ENCODE measurements at regions not wholly inside any gene's neighbourhood (a gene's known extent, or its start where the extent isn't known, plus 50 kb on each side); places are given as distances from the start of the nearest gene placed in this dataset.

DNA sequence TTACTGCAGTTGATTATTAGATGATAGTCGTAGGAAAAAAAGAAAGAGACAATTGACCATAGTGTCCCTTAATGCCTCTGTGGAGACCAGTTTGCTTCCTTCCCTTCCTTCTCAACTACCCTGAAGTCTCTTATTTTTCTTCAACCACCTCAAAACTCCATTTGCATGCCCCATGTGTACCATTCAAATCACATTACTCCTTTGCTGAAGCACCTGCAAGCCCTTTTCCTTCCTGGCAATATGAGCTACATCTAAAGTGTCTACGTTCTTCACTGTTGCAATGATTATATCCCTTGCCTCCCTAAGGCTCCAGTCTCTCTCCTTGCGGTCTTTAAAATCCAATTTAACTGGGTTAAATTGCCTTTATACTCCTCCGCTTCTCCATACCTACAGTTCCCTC is 867.4 kb upstream of the API5 start:
- H3K36me3 Mint-ChIP-seq (ENCODE audit: low read depth), result no peaks in the 10 kb centered on the region
- intact Hi-C loops (cut with micrococcal nuclease), result loop anchor here (10.0 kb wide), 1 partner anchor 60 kb away; no protein-coding TSS in a partner anchor
- TF ChIP-seq, protein P1, sequence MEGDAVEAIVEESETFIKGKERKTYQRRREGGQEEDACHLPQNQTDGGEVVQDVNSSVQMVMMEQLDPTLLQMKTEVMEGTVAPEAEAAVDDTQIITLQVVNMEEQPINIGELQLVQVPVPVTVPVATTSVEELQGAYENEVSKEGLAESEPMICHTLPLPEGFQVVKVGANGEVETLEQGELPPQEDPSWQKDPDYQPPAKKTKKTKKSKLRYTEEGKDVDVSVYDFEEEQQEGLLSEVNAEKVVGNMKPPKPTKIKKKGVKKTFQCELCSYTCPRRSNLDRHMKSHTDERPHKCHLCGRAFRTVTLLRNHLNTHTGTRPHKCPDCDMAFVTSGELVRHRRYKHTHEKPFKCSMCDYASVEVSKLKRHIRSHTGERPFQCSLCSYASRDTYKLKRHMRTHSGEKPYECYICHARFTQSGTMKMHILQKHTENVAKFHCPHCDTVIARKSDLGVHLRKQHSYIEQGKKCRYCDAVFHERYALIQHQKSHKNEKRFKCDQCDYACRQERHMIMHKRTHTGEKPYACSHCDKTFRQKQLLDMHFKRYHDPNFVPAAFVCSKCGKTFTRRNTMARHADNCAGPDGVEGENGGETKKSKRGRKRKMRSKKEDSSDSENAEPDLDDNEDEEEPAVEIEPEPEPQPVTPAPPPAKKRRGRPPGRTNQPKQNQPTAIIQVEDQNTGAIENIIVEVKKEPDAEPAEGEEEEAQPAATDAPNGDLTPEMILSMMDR (IDR thresholded peaks at IDR 0.05), result no peak
- DNase-seq (no peak), ATAC-seq (no peak)
- H3K27ac Mint-ChIP-seq, result no peak overlapping the region
- peaks cover 15% of the 10 kb centered on the region for H3K9me3 Mint-ChIP-seq
- ChIA-PET POLR2A (no interaction called here), CTCF (no interaction called here)
- no peaks in the 10 kb centered on the region for H3K27me3 Mint-ChIP-seq
- H3K4me3 Mint-ChIP-seq, result no peak overlapping the region
- H3K4me1 Mint-ChIP-seq (ENCODE audit: low read depth), result no peaks in the 10 kb centered on the region

DNA sequence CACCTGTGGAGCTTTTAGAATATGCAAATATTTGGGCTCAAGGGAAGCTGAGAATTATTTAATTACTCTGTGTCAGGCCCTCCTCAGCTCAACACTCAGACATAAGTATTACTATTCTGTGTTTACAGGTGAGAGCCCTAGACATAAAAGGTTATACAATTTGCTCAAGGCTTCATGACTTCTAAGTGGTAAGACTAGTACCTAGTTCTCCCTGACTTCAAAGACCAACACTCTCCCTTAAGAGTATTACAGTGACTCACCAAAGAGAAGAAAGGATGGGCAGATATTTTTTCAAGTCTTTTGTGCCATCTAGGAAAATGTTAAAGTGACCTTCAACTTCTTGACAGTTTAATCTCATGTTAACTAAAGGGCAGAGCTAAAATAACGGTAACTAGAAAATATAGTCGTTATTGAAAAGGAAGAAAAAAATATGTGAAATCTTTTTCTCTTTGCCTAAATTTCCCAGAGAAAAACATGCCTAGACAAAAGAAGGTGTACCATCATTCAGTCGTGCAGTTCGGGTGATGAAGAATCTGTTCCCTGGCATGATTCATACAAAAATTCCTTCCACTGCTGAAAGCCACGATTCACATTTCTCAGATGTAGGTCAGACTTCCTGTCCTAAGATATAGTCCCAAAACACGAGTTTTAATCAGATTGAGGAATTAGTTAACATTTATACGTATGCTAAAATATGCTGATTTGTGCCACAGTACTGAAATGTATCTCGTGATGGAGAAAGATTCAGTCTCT is 849.1 kb upstream of the API5 start:
- no peaks in the 10 kb centered on the region for H3K4me1 Mint-ChIP-seq (ENCODE audit: low read depth)
- intact Hi-C loops (cut with micrococcal nuclease), result no loop called here
- no peaks in the 10 kb centered on the region for H3K36me3 Mint-ChIP-seq (ENCODE audit: low read depth)
- no peak for DNase-seq
- ChIA-PET CTCF (no interaction called here), POLR2A (no interaction called here)
- no peak overlapping the region for H3K4me3 Mint-ChIP-seq
- no peak for ATAC-seq
- H3K27me3 Mint-ChIP-seq, result no peaks in the 10 kb centered on the region
- no peak overlapping the region for H3K27ac Mint-ChIP-seq
- TF ChIP-seq, protein P1 (IDR thresholded peaks at IDR 0.05), result no peak
- H3K9me3 Mint-ChIP-seq, result peaks cover 10% of the 10 kb centered on the region

DNA sequence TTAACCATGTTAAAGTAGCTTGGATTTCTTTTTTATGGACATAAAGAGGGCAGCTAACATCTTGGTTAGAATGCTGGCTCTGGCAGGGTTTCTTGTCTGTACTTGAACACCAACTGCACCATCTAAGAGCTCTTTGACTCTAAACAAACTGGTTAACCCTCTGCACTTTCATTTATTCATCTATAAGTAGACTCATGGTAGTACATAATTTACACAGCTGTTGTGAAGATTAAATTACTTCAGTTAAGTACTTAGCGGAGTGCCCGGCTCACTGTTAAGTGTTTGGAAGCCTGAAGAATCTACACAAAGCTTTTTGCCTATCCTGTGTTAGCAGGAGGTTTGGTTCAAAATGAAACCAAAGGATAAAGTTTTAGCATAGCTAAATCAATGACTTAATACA is 846.2 kb upstream of the API5 start:
- Mint-ChIP-seq H3K27ac (no peak overlapping the region), H3K4me3 (no peak overlapping the region), H3K27me3 (no peaks in the 10 kb centered on the region), H3K4me1 (ENCODE audit: low read depth) (no peaks in the 10 kb centered on the region), H3K36me3 (ENCODE audit: low read depth) (no peaks in the 10 kb centered on the region), H3K9me3 (peaks cover 10% of the 10 kb centered on the region)
- ChIA-PET POLR2A (no interaction called here), CTCF (no interaction called here)
- TF ChIP-seq, protein P1 (IDR thresholded peaks at IDR 0.05), result no peak
- intact Hi-C loops (cut with micrococcal nuclease), result no loop called here
- ATAC-seq (no peak), DNase-seq (no peak)

DNA sequence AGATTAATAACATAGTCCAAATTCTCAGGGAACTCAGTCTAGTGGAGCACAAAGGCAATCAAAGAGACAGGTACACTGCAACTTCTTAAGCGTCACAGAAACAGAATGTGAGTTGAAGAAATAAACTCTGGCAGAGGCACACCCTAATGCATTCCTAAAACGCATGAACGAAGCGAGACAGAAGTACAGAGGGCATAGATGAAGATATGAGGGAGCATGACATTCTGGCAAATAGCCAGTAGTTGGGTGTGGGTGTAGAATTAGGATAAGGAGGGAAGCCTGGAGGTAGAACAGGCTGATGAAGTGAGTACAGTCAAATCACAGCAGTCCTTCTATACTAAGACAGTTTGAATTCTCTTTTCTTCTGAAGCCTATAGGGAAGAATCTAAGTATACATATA is 838.7 kb upstream of the API5 start:
- Mint-ChIP-seq H3K9me3 (peaks cover 5% of the 10 kb centered on the region), H3K27ac (no peak overlapping the region), H3K36me3 (ENCODE audit: low read depth) (no peaks in the 10 kb centered on the region), H3K27me3 (no peaks in the 10 kb centered on the region), H3K4me1 (ENCODE audit: low read depth) (no peaks in the 10 kb centered on the region), H3K4me3 (no peak overlapping the region)
- DNase-seq (no peak), ATAC-seq (no peak)
- TF ChIP-seq, protein P1 (IDR thresholded peaks at IDR 0.05), result no peak
- POLR2A ChIA-PET, result no interaction called here
- intact Hi-C loops (cut with micrococcal nuclease), result no loop called here
- CTCF ChIA-PET, result no interaction called here

DNA sequence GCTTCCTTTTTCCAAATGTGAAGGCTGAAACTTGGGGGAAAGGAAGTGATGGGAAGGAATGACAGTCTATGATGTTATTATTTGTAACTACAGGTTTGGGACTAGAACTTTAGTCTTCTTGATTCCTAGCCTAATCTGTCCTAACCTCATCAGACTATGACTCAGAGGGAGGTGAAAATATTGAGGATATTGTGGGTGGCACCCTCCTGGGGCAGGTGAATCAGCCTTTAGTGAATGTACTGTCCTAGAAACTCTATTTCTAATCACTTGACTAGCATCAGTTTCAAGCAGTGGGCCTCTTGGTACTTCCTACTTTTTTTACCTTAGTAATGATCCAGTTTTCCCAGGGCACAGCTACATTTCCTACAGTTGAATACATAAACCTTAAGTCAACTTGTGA is 829.0 kb upstream of the API5 start:
- intact Hi-C loops (cut with micrococcal nuclease), result no loop called here
- peaks cover 17% of the 10 kb centered on the region for H3K9me3 Mint-ChIP-seq
- DNase-seq (no peak), ATAC-seq (no peak)
- H3K36me3 Mint-ChIP-seq (ENCODE audit: low read depth), result peaks cover 1% of the 10 kb centered on the region
- H3K27ac Mint-ChIP-seq, result no peak overlapping the region
- no peaks in the 10 kb centered on the region for H3K27me3 Mint-ChIP-seq
- no peak overlapping the region for H3K4me3 Mint-ChIP-seq
- ChIA-PET CTCF (no interaction called here), POLR2A (no interaction called here)
- TF ChIP-seq, protein P1 (IDR thresholded peaks at IDR 0.05), result no peak
- H3K4me1 Mint-ChIP-seq (ENCODE audit: low read depth), result no peaks in the 10 kb centered on the region

All from activated CD8-positive, alpha-beta T cell treated with anti-CD3 and anti-CD28 coated beads for 36 hours (primary cell).